GM06990 (cell line): ENCODE measurements at regions not wholly inside any gene's neighbourhood (a gene's known extent, or its start where the extent isn't known, plus 50 kb on each side); places are given as distances from the start of the nearest gene placed in this dataset.

Source experiments
- DNase-seq: peaks from one replicate; pipeline ENCODE4 v3.0.0-alpha.2; 2011; ENCODE audit not compliant: insufficient read length; ENCODE audit errors: extremely low read depth
- H3K27me3 ChIP-seq: replicated peaks from 2 replicates; pipeline ENCODE4 v1.6.0; 2011; ENCODE audit warnings: low read length; ENCODE audit not compliant: control insufficient read depth, insufficient read depth
- H3K36me3 ChIP-seq: 2 replicates; pipeline ENCODE4 v1.5.1; 2011; ENCODE audit warnings: low read length; ENCODE audit not compliant: control insufficient read depth, insufficient read depth
- H3K4me3 ChIP-seq: replicated peaks from 2 replicates; pipeline ENCODE4 v1.5.1; 2011; ENCODE audit warnings: low read depth, mild to moderate bottlenecking, control low read depth, low read length
- TF ChIP-seq, protein P1 (sequence below): IDR thresholded peaks from 2 replicates; pipeline ENCODE4 v1.5.1; 2011; ENCODE audit warnings: low read length, control low read depth, mild to moderate bottlenecking, inconsistent platforms; ENCODE audit not compliant: insufficient read depth, poor library complexity, severe bottlenecking

DNA sequence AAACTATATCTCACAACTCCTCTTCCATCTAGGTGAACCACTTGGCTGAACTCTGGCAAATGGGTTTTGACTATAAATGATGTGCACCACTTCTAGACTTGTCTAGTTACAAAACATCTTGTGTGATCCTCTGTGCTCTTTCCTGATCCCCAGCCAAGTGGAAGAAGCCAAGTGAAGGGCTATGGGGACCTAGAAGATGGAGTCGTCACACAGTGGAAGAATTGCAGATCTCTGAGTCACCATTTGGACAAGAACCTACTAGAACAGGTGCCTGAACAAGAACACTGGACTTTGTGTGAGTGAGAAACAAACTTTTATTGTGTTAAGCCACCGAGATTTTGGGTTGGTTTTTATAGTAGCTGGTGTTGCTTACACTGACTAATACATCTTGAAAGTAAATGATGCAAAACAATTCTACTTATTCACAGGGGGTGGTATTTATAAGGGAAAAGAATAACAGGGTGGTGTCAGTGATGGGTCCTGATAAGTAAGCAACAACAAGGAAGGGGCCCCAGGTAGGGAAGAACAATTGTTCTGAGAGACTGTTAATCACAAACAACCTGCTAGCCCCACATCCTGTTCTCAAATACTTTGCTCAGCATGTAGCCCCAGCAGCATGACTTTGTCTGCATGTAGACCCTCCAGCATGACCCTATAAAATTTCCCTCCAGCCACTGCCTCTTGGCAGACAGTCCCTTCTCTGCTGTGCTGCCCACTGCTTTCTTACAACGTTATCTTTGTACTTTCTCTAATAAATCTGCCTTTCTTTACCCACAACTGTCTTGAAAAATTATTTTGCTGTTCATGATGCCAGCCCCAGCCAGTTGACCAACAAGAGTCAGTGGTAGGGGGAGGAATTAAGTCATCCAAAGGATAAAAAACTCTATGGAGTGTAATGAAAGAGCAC lies 280.7 kb upstream of the PLET1 start:
- DNase-seq: no peak
- Histone ChIP-seq H3K36me3 (no peaks in the 10 kb centered on the region), H3K27me3 (no peaks in the 10 kb centered on the region; the same call in 1 of the 2 replicates), H3K4me3 (no peak overlapping the region)
- TF ChIP-seq, protein P1, sequence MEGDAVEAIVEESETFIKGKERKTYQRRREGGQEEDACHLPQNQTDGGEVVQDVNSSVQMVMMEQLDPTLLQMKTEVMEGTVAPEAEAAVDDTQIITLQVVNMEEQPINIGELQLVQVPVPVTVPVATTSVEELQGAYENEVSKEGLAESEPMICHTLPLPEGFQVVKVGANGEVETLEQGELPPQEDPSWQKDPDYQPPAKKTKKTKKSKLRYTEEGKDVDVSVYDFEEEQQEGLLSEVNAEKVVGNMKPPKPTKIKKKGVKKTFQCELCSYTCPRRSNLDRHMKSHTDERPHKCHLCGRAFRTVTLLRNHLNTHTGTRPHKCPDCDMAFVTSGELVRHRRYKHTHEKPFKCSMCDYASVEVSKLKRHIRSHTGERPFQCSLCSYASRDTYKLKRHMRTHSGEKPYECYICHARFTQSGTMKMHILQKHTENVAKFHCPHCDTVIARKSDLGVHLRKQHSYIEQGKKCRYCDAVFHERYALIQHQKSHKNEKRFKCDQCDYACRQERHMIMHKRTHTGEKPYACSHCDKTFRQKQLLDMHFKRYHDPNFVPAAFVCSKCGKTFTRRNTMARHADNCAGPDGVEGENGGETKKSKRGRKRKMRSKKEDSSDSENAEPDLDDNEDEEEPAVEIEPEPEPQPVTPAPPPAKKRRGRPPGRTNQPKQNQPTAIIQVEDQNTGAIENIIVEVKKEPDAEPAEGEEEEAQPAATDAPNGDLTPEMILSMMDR: no peak

DNA sequence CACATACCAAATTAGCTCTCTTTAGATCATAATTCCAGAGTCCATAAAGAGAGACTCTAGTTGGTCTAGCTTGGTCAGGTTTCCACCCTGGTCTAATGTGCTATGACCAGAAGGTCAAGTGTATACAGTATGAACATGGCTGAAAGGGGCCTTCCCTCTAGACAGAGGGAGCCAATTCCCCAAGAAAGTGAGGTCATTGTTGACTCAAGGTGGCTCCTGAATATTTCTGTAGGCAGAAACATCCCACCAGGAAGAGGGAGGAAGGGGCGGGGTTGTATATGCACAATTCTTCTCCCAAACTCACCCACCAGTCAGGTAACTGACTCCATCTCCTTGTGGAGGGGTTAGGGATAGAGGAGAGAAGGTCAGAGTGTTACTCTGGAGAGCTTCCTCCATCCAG lies 281.8 kb upstream of the PLET1 start:
- TF ChIP-seq, protein P1: no peak
- no peaks in the 10 kb centered on the region for H3K36me3 ChIP-seq
- no peak for DNase-seq
- H3K4me3 ChIP-seq: no peak overlapping the region
- H3K27me3 ChIP-seq: no peaks in the 10 kb centered on the region

DNA sequence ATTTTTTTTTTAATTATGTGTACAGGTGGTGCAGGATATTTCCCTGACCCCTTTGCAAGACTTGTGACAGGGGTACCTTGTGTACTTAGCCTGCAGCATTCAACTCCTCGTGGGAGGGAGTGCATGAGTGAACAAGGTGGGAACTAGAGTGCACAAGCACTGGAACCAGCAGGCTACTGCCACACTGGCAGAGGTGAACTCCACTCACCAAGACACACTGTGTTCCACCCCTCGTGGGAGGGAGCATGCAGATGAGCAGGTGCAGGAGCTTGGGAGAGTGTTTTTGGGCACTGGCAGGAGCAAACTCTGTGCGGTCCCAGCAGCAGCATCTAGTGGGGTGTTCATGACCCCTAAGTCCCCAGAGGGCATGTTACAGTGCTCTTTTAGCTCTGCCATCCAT lies 282.7 kb upstream of the PLET1 start:
- Histone ChIP-seq H3K36me3 (no peaks in the 10 kb centered on the region), H3K27me3 (no peaks in the 10 kb centered on the region), H3K4me3 (no peak overlapping the region)
- TF ChIP-seq, protein P1: no peak
- no peak for DNase-seq

DNA sequence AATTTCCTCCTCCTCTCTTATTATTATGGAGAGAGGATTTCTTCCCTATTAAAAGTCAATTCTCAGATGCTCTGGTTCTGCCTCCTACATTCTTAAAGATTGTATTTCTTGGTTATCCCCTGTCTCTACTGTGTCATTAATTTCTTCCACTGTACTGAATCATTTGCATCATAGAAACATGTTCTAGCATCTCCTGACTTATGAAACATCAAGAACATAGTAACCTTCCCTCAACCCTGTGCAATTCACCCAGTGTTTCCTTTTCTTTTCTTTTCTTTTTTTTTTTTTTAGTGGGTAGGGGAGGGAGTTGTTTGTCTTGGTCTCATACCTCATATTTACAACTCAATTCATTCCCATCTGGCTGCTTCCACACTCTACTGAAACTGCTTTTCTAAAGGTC lies 288.0 kb upstream of the PLET1 start:
- Histone ChIP-seq H3K36me3 (no peaks in the 10 kb centered on the region), H3K4me3 (no peak overlapping the region), H3K27me3 (no peaks in the 10 kb centered on the region)
- TF ChIP-seq, protein P1: no peak
- no peak for DNase-seq

DNA sequence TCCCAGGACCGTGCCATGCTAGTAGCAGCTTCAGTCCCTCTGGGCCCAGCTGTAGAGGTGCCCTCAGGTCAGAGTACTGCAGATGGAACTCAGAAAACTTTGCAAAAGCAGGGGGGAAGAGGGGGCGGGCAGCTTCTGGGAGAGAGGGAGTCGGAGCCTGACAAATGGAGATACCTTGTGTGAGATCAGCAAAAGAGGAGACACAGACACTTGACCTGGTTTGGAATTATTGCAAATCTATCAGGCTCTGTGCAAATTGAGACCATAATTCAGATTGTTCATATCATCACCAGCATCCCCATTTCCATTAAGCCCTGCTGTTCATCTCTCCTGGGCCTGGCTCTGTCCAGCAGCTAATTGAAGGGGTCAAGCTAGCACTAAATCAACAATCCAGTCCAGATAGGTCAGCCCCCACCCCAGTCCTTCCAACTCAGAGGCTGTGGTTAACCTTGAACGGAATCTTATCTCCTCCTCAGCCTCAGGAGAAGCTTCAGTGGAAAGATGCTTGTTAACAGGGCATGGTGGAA lies 292.6 kb upstream of the PLET1 start:
- no peak for DNase-seq
- TF ChIP-seq, protein P1: no peak
- Histone ChIP-seq H3K36me3 (no peaks in the 10 kb centered on the region), H3K27me3 (no peaks in the 10 kb centered on the region), H3K4me3 (no peak overlapping the region)

DNA sequence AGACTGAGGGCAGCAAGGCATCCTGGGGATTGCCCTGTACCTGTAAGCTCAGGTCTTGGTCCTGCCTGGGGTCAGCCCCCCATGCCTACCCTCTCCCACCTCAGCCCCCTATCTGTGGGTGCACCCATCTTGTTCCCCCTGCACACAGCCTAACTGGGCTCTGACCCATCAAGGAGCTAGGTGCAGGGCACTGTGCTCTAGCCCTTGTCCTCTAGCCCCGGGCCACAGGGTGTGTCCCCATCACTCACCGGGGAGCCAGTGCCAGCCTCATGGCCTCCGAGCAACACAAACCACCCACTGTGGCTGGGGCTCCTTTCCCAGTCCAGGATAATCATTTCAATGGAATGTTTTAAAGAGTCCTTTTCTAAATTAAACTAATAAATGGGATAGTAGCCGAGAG lies 293.9 kb upstream of the PLET1 start:
- no peak for DNase-seq
- Histone ChIP-seq H3K27me3 (no peaks in the 10 kb centered on the region), H3K4me3 (no peak overlapping the region), H3K36me3 (no peaks in the 10 kb centered on the region)
- TF ChIP-seq, protein P1: no peak
